ENCODE measurements at regions not wholly inside any gene's neighbourhood (a gene's known extent, or its start where the extent isn't known, plus 50 kb on each side); places are given as distances from the start of the nearest gene placed in this dataset.

GRCh38 chr13:39810091-39810877, 154.8 kb downstream of the COG6 start (continued):
- TF ChIP-seq ZBTB11 (CRISPR knock-in tag; IDR thresholded peaks at IDR 0.05): no peak
- TF ChIP-seq STAT3 (IDR thresholded peaks at IDR 0.05; ENCODE audit: low read depth, low read length): no peak
- TF ChIP-seq PML (IDR thresholded peaks at IDR 0.05; ENCODE audit: low read length): no peak
- TF ChIP-seq SREBF1 (IDR thresholded peaks at IDR 0.05; ENCODE audit: low read length): no peak

- CTCF ChIA-PET: no interaction called here
- FAIRE-seq: no peak
- H2AFZ ChIP-seq (ENCODE audit: control insufficient read depth, low read depth, low read length): no peak overlapping the region
Observed at GRCh38 chr13:39811051-39811450, 155.6 kb downstream of the COG6 start.

More at GRCh38 chr13:39811051-39811450, 155.6 kb downstream of the COG6 start:
- Histone ChIP-seq H3K9me3 (replicated peaks; ENCODE audit: control insufficient read depth, insufficient read depth, low read length) (no peaks in the 10 kb centered on the region), H3K27me3 (replicated peaks in 1 of 2; ENCODE audit: control insufficient read depth in 2 of 2, insufficient read depth in 2 of 2, low read length in 1 of 2) (no peaks in the 10 kb centered on the region), H3K4me3 (no peak overlapping the region), H4K20me1 (ENCODE audit: control insufficient read depth, insufficient read depth) (no peaks in the 10 kb centered on the region), H3K79me2 (ENCODE audit: control insufficient read depth, insufficient read depth, low read length) (no peaks in the 10 kb centered on the region), H3K4me2 (ENCODE audit: control insufficient read depth, insufficient read depth) (no peak overlapping the region), H3K36me3 (ENCODE audit: control insufficient read depth in 2 of 2, insufficient read depth in 2 of 2, low read length in 1 of 2) (no peaks in the 10 kb centered on the region), H3K4me1 (ENCODE audit: control insufficient read depth, insufficient read depth, low read length) (no peaks in the 10 kb centered on the region), H3K9ac (ENCODE audit: control insufficient read depth, insufficient read depth, low read length) (no peak overlapping the region), H3K27ac (ENCODE audit: control insufficient read depth, insufficient read depth) (no peak overlapping the region)
- BruUV-seq (replicated peaks): no TSS peak
- ATAC-seq (no peak), DNase-seq (ENCODE audit: low read depth, low spot score) (no peak)
- TF ChIP-seq RFX5 (IDR thresholded peaks at IDR 0.05; ENCODE audit: low read depth, low read length): no peak
- TF ChIP-seq BRCA1 (IDR thresholded peaks at IDR 0.05; ENCODE audit: low read depth, low read length): no peak
- TF ChIP-seq E2F8 (IDR thresholded peaks at IDR 0.05; ENCODE audit: low read depth, partially characterized antibody): no peak
- RAD21 ChIA-PET (ENCODE audit: unreplicated experiment): no interaction called here
- in situ Hi-C loops (cut with MboI) (no loop called here), intact Hi-C loops (cut with micrococcal nuclease; ENCODE audit: unreplicated experiment) (no loop called here)
- POLR2A ChIA-PET: no interaction called here
- SMC1A ChIA-PET (ENCODE audit: uncharacterized antibody, unreplicated experiment): interaction anchor here (0.6 kb wide), 1 partner anchor 820 kb away, joined by 3 read pairs; no protein-coding TSS in a partner anchor
- 55% methylated on average over 6 of the region's 6 CpGs for WGBS (ENCODE audit: insufficient coverage, insufficient replicate concordance, low lambda C conversion rate, missing lambda C conversion rate)
